ENCODE measurements at regions not wholly inside any gene's neighbourhood (a gene's known extent, or its start where the extent isn't known, plus 50 kb on each side); places are given as distances from the start of the nearest gene placed in this dataset.

GRCh38 chr2:2801458-2801857, 470.4 kb upstream of the MYT1L start:
- intact Hi-C loops (cut with micrococcal nuclease): no loop called here
- Mint-ChIP-seq H3K4me3 (ENCODE audit: unreplicated experiment) (no peak overlapping the region), H3K27me3 (ENCODE audit: insufficient read depth, unreplicated experiment) (peaks cover 17% of the 10 kb centered on the region), H3K36me3 (ENCODE audit: insufficient read depth, unreplicated experiment) (no peaks in the 10 kb centered on the region), H3K4me1 (ENCODE audit: insufficient read depth, unreplicated experiment) (no peaks in the 10 kb centered on the region), H3K9me3 (ENCODE audit: unreplicated experiment) (peaks cover 21% of the 10 kb centered on the region), H3K27ac (ENCODE audit: low read depth, unreplicated experiment) (no peak overlapping the region)
- ChIA-PET POLR2A (no interaction called here), CTCF (interaction anchor here (1.0 kb wide), 1 partner anchor 45 kb away, joined by 3 read pairs; no protein-coding TSS in a partner anchor)
- no peak for TF ChIP-seq CTCF (IDR thresholded peaks at IDR 0.05; ENCODE audit: unreplicated experiment)
- no peak for DNase-seq (ENCODE audit: unreplicated experiment)
- no TSS peak for BruUV-seq (replicated peaks)

GRCh38 chr2:2800697-2801096, 469.6 kb upstream of the MYT1L start:
- ChIA-PET CTCF (no interaction called here), POLR2A (no interaction called here)
- peaks cover 17% of the 10 kb centered on the region for H3K27me3 Mint-ChIP-seq (ENCODE audit: insufficient read depth, unreplicated experiment)
- H3K9me3 Mint-ChIP-seq (ENCODE audit: unreplicated experiment): peaks cover 21% of the 10 kb centered on the region
- no peak for DNase-seq (ENCODE audit: unreplicated experiment)
- no peaks in the 10 kb centered on the region for H3K4me1 Mint-ChIP-seq (ENCODE audit: insufficient read depth, unreplicated experiment)
- no peak overlapping the region for H3K4me3 Mint-ChIP-seq (ENCODE audit: unreplicated experiment)
- no TSS peak for BruUV-seq (replicated peaks)
- H3K27ac Mint-ChIP-seq (ENCODE audit: low read depth, unreplicated experiment): no peak overlapping the region
- TF ChIP-seq CTCF (IDR thresholded peaks at IDR 0.05; ENCODE audit: unreplicated experiment): no peak
- intact Hi-C loops (cut with micrococcal nuclease): no loop called here
- no peaks in the 10 kb centered on the region for H3K36me3 Mint-ChIP-seq (ENCODE audit: insufficient read depth, unreplicated experiment)

- no peak for DNase-seq (ENCODE audit: unreplicated experiment)
- no TSS peak for BruUV-seq (replicated peaks)
- CTCF ChIA-PET: no interaction called here
- Mint-ChIP-seq H3K27me3 (ENCODE audit: insufficient read depth, unreplicated experiment) (peaks cover 12% of the 10 kb centered on the region), H3K9me3 (ENCODE audit: unreplicated experiment) (peaks cover 21% of the 10 kb centered on the region), H3K27ac (ENCODE audit: low read depth, unreplicated experiment) (no peak overlapping the region), H3K36me3 (ENCODE audit: insufficient read depth, unreplicated experiment) (no peaks in the 10 kb centered on the region), H3K4me1 (ENCODE audit: insufficient read depth, unreplicated experiment) (no peaks in the 10 kb centered on the region), H3K4me3 (ENCODE audit: unreplicated experiment) (no peak overlapping the region)
- intact Hi-C loops (cut with micrococcal nuclease): no loop called here
- POLR2A ChIA-PET: no interaction called here
- no peak for TF ChIP-seq CTCF (IDR thresholded peaks at IDR 0.05; ENCODE audit: unreplicated experiment)
Measured at GRCh38 chr2:2800001-2800400, 468.9 kb upstream of the MYT1L start.

GRCh38 chr2:2799151-2799697, 468.1 kb upstream of the MYT1L start:
- Mint-ChIP-seq H3K27ac (ENCODE audit: low read depth, unreplicated experiment) (no peak overlapping the region), H3K9me3 (ENCODE audit: unreplicated experiment) (peaks cover 18% of the 10 kb centered on the region), H3K27me3 (ENCODE audit: insufficient read depth, unreplicated experiment) (peaks cover 4% of the 10 kb centered on the region), H3K4me1 (ENCODE audit: insufficient read depth, unreplicated experiment) (no peaks in the 10 kb centered on the region), H3K4me3 (ENCODE audit: unreplicated experiment) (no peak overlapping the region), H3K36me3 (ENCODE audit: insufficient read depth, unreplicated experiment) (no peaks in the 10 kb centered on the region)
- no TSS peak for BruUV-seq (replicated peaks)
- POLR2A ChIA-PET: no interaction called here
- DNase-seq (ENCODE audit: unreplicated experiment): no peak
- CTCF ChIA-PET: no interaction called here
- no peak for TF ChIP-seq CTCF (IDR thresholded peaks at IDR 0.05; ENCODE audit: unreplicated experiment)
- intact Hi-C loops (cut with micrococcal nuclease): no loop called here

All from MCF 10A (cell line).